ENCODE measurements at regions not wholly inside any gene's neighbourhood (a gene's known extent, or its start where the extent isn't known, plus 50 kb on each side); places are given as distances from the start of the nearest gene placed in this dataset.

DNA sequence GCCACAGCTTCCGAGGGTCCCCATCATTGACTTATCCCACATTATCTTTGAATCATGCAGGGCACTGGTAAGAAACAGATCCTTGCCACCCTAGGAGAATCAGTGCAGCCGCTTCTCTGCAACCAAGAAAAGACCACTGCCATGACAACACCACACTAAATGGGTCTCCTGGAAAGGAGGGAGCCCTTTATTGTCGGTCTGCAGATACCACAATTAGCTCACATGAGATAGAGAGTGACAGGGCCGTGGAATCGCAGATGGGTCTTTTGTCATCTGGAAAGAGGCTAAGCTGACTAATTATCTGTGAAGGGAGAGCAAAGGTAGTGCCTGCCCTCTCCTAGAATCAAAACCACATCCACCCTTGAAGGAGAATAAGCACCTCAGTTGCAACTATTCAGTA is 178.3 kb upstream of the MYO16 start:
- TF ChIP-seq, protein P1, sequence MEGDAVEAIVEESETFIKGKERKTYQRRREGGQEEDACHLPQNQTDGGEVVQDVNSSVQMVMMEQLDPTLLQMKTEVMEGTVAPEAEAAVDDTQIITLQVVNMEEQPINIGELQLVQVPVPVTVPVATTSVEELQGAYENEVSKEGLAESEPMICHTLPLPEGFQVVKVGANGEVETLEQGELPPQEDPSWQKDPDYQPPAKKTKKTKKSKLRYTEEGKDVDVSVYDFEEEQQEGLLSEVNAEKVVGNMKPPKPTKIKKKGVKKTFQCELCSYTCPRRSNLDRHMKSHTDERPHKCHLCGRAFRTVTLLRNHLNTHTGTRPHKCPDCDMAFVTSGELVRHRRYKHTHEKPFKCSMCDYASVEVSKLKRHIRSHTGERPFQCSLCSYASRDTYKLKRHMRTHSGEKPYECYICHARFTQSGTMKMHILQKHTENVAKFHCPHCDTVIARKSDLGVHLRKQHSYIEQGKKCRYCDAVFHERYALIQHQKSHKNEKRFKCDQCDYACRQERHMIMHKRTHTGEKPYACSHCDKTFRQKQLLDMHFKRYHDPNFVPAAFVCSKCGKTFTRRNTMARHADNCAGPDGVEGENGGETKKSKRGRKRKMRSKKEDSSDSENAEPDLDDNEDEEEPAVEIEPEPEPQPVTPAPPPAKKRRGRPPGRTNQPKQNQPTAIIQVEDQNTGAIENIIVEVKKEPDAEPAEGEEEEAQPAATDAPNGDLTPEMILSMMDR (conservative IDR thresholded peaks at IDR 0.05; ENCODE audit: control insufficient read depth, insufficient read depth, low read depth, low read length): no peak
- H3K4me3 ChIP-seq (ENCODE audit: control insufficient read depth, low read depth, low read length): no peak overlapping the region
- no peak for DNase-seq (ENCODE audit: low read depth)

DNA sequence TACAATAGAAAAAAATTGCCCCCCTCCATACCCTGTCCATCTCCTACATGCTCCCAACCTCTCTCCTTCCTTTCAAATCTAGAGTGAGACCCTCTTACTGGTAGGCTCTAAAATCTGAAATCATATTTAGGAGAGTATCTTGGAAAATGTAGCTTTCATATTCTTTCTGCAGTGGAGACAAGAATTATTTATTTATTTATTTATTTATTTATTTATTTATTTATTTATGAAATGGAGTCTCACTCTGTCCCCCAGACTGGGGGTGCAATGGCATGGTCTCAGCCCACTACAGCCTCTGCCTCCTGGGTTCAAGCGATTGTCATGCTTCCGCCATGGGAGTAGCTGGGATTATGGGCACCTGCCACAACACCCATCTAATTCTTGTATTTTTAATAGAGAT is 174.1 kb upstream of the MYO16 start:
- no peak for DNase-seq (ENCODE audit: low read depth)
- TF ChIP-seq, protein P1 (conservative IDR thresholded peaks at IDR 0.05; ENCODE audit: control insufficient read depth, insufficient read depth, low read depth, low read length): no peak
- no peak overlapping the region for H3K4me3 ChIP-seq (ENCODE audit: control insufficient read depth, low read depth, low read length)

- TF ChIP-seq, protein P1 (conservative IDR thresholded peaks at IDR 0.05; ENCODE audit: control insufficient read depth, insufficient read depth, low read depth, low read length): no peak
- no peak overlapping the region for H3K4me3 ChIP-seq (ENCODE audit: control insufficient read depth, low read depth, low read length)
These were observed 169.4 kb upstream of the MYO16 start for GRCh38 chr13:108460043-108460442.

GRCh38 chr13:108460746-108461145 is 168.7 kb upstream of the MYO16 start:
- TF ChIP-seq, protein P1 (conservative IDR thresholded peaks at IDR 0.05; ENCODE audit: control insufficient read depth, insufficient read depth, low read depth, low read length): no peak
- H3K4me3 ChIP-seq (ENCODE audit: control insufficient read depth, low read depth, low read length): no peak overlapping the region
- DNase-seq (ENCODE audit: low read depth): no peak

More at GRCh38 chr13:108460043-108460442, 169.4 kb upstream of the MYO16 start:
- DNase-seq (ENCODE audit: low read depth): no peak

DNA sequence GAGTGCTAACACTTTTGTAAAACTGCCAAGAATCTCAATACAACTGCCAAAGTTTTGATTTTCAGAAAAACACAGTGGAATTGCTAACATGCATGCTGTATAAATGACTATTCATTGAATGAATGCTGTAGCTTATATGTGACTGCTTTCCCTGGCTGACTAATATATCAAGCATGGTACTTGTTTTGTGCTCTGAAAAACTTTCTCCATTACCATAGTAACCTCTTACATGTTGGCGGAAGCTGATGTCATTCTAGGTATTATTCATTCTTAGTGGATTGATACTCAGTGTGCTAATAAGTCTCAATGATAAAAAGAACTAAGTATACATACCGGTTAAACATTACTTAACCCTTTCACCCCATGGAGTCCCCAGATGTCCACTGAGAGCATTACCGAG is 166.1 kb upstream of the MYO16 start:
- TF ChIP-seq, protein P1 (conservative IDR thresholded peaks at IDR 0.05; ENCODE audit: control insufficient read depth, insufficient read depth, low read depth, low read length): no peak
- no peak overlapping the region for H3K4me3 ChIP-seq (ENCODE audit: control insufficient read depth, low read depth, low read length)
- peak; percentile 91 for DNase-seq (ENCODE audit: low read depth)

DNA sequence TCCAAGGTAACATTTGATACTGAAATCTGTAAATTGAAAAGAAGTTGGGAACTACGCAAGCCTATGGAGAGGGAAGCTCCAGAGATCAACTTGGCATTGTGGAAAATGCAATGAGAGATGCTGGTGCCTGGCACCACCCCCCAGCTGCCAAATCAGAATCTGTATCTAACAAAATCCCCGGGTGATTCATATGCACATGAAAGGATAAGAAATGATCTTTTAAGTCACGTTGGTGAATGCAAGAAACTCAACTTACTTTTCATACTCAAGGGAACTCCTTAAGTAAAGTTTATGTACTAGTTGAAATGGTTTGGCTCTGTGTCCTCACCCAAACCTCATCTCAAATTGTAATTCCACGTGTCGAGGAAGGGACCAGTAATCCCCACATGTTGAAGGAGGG is 158.5 kb upstream of the MYO16 start:
- H3K4me3 ChIP-seq (ENCODE audit: control insufficient read depth, low read depth, low read length): no peak overlapping the region
- no peak for DNase-seq (ENCODE audit: low read depth)
- TF ChIP-seq, protein P1 (conservative IDR thresholded peaks at IDR 0.05; ENCODE audit: control insufficient read depth, insufficient read depth, low read depth, low read length): no peak

GRCh38 chr13:108475181-108475580 is 154.2 kb upstream of the MYO16 start:
- TF ChIP-seq, protein P1 (conservative IDR thresholded peaks at IDR 0.05; ENCODE audit: control insufficient read depth, insufficient read depth, low read depth, low read length): no peak
- no peak for DNase-seq (ENCODE audit: low read depth)
- H3K4me3 ChIP-seq (ENCODE audit: control insufficient read depth, low read depth, low read length): no peak overlapping the region

Measured in fibroblast of mammary gland (primary cell).